Nephron (organoid): ENCODE measurements at regions not wholly inside any gene's neighbourhood (a gene's known extent, or its start where the extent isn't known, plus 50 kb on each side); places are given as distances from the start of the nearest gene placed in this dataset.

Source experiments
- H3K27ac Mint-ChIP-seq, 3 experiments: 2 replicates each; pipeline ENCODE4 v1.8.0; 2020; ENCODE audit warnings: mixed read lengths in 3 of 3, mild to moderate bottlenecking in 2 of 3, moderate library complexity in 1 of 3
- H3K27me3 Mint-ChIP-seq: 2 replicates; pipeline ENCODE4 v1.8.0; 2021; ENCODE audit warnings: low read depth, mild to moderate bottlenecking, moderate library complexity, mixed read lengths
- H3K36me3 Mint-ChIP-seq: 2 replicates; pipeline ENCODE4 v1.8.0; 2020; ENCODE audit warnings: low read depth, mixed read lengths
- H3K4me1 Mint-ChIP-seq: 2 replicates; pipeline ENCODE4 v1.8.0; 2020; ENCODE audit warnings: mixed read lengths
- H3K4me3 Mint-ChIP-seq, 3 experiments: 2 replicates each; pipeline ENCODE4 v1.8.0; 2020; ENCODE audit warnings: mild to moderate bottlenecking in 3 of 3, mixed read lengths in 3 of 3, moderate library complexity in 2 of 3
- H3K9me3 Mint-ChIP-seq: 2 replicates; pipeline ENCODE4 v1.8.0; 2020; ENCODE audit warnings: mixed read lengths
- TF ChIP-seq, protein P1 (sequence below), 3 experiments: fragments of 200-600 bp; sonication (generic); IDR thresholded peaks; one replicate each; pipeline ENCODE4 v1.5.0; 2021; ENCODE audit warnings: antibody characterized with exemption in 3 of 3; ENCODE audit not compliant: unreplicated experiment in 3 of 3

DNA sequence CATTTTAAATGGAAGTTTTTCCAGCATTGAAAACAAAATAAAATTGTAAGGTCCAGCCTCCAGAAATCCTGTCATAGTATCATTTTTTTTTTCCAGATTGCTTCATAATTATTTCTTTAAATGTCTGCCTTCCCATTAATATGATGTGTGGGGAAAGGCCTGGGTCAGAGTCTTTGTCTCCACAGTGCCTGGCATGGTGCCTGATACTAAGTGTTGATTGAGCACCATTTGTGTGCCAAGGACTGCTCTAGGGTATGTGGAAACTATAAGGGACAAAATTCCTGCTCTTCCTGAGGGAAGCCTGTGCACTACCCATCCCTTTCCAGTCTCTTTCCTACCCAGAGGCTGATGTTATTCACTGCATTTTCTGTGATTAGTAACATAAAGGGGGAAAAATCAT is 53.1 kb upstream of the BEND4 start:
- TF ChIP-seq, protein P1, sequence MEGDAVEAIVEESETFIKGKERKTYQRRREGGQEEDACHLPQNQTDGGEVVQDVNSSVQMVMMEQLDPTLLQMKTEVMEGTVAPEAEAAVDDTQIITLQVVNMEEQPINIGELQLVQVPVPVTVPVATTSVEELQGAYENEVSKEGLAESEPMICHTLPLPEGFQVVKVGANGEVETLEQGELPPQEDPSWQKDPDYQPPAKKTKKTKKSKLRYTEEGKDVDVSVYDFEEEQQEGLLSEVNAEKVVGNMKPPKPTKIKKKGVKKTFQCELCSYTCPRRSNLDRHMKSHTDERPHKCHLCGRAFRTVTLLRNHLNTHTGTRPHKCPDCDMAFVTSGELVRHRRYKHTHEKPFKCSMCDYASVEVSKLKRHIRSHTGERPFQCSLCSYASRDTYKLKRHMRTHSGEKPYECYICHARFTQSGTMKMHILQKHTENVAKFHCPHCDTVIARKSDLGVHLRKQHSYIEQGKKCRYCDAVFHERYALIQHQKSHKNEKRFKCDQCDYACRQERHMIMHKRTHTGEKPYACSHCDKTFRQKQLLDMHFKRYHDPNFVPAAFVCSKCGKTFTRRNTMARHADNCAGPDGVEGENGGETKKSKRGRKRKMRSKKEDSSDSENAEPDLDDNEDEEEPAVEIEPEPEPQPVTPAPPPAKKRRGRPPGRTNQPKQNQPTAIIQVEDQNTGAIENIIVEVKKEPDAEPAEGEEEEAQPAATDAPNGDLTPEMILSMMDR (IDR thresholded peaks at IDR 0.05; ENCODE audit: unreplicated experiment in 3 of 3) = no peak
- no peak overlapping the region for H3K4me3 Mint-ChIP-seq
- no peak overlapping the region for H3K27ac Mint-ChIP-seq
- no peaks in the 10 kb centered on the region for H3K27me3 Mint-ChIP-seq
- no peaks in the 10 kb centered on the region for H3K36me3 Mint-ChIP-seq
- no peaks in the 10 kb centered on the region for H3K9me3 Mint-ChIP-seq
- no peaks in the 10 kb centered on the region for H3K4me1 Mint-ChIP-seq

DNA sequence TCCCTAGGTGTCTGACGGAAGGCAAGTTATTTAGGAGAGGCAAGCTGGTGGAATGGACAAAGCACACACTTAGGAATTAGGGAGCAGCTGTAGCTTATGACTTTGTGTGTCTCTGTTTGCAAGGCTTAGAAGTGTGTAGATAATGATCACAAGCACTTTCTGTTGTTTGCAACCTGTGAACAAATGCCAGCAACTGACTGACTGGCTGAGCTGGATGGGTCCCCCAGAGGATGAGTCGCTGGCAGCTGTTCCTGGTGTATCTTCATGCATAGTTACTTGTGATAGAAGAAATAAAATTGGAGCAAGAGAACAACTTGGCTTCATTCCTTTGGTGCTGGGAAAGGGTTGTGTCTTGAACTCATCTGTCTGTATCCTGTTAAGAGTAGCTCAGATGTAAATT is 64.2 kb upstream of the BEND4 start:
- Mint-ChIP-seq H3K27me3 (no peaks in the 10 kb centered on the region), H3K36me3 (no peaks in the 10 kb centered on the region), H3K9me3 (no peaks in the 10 kb centered on the region), H3K4me1 (peaks cover 11% of the 10 kb centered on the region), H3K4me3 (no peak overlapping the region), H3K27ac (no peak overlapping the region)
- TF ChIP-seq, protein P1 (IDR thresholded peaks at IDR 0.05; ENCODE audit: unreplicated experiment in 3 of 3) = no peak

DNA sequence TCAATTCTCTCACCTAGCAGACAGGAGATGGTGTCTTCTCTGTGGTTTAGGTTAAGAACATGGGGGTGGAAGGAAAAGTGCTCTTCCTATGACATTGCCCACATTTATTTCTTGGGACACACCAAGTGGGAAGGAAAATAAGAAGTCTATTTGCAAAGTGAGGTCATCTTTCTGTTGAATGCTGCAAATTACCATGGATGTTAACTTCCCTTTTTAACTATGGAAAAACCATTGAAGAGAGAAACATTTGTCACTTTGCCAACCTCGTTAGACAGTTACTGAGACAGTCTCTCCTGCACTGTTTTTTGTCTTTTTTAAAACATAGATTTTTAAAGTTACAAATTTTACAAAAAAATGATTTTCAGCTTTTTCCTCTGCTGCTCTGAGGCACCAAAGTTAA is 72.8 kb upstream of the BEND4 start:
- Mint-ChIP-seq H3K4me1 (no peaks in the 10 kb centered on the region), H3K27ac (no peak overlapping the region), H3K4me3 (no peak overlapping the region), H3K27me3 (no peaks in the 10 kb centered on the region), H3K36me3 (no peaks in the 10 kb centered on the region), H3K9me3 (peaks cover 2% of the 10 kb centered on the region)
- TF ChIP-seq, protein P1 (IDR thresholded peaks at IDR 0.05; ENCODE audit: unreplicated experiment in 3 of 3) = no peak

DNA sequence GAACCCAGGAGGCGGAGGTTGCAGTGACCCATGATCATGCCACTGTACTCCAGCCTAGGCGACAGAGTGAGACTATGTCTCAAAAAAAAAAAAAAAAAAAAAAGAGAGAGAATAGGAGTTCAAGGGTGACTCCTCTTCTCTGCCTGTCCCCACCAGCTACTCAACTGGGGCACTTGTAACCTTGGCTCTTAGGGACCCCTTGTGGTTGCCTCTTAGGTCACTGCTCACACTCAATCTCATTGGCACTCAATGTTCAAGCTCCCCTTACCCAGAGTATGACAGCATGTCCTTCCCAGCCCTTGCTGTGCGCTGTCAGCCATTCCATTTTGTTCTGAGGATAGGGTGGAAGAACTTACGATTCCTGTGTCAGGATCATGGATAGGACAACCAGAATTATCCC is 82.4 kb upstream of the BEND4 start:
- Mint-ChIP-seq H3K4me3 (no peak overlapping the region), H3K36me3 (no peaks in the 10 kb centered on the region), H3K27ac (no peak overlapping the region), H3K27me3 (no peaks in the 10 kb centered on the region), H3K4me1 (no peaks in the 10 kb centered on the region), H3K9me3 (no peaks in the 10 kb centered on the region)
- TF ChIP-seq, protein P1 (IDR thresholded peaks at IDR 0.05; ENCODE audit: unreplicated experiment in 3 of 3) = no peak

DNA sequence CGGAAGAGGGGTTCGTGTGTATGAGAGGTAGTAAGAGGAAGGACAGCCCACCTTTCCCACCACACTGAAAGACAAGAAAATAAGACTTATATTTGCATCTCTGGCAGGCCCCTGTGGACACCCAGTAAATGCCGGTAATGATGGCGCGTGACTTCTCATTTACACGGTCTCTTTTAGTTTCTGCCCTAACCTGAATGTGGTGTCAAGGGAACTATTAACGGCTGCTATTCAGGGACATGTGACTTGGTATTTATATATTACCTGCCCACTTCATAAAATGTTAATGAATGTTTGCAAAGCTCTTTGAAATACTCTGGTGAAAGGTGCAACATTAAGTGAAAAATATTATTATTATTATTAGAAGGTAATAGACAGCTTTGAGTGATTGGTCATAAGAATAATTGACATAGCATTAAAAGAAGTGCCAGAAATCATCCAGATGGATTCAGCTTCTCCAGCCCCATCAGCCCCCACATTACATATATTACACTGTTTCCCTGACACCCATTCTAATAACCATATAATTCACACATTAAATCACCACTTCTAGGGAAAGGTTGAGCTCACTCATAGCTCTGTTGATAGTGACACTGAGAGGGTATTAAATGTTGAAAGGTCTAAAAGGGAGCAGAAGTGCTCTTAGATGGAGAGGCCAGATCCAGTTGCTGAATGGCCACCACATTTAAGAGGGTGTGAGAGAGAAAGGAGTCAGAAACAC is 83.0 kb upstream of the BEND4 start:
- no peaks in the 10 kb centered on the region for H3K27me3 Mint-ChIP-seq
- no peak overlapping the region for H3K27ac Mint-ChIP-seq
- H3K9me3 Mint-ChIP-seq = no peaks in the 10 kb centered on the region
- H3K4me3 Mint-ChIP-seq = no peak overlapping the region
- H3K4me1 Mint-ChIP-seq = no peaks in the 10 kb centered on the region
- TF ChIP-seq, protein P1 (IDR thresholded peaks at IDR 0.05; ENCODE audit: unreplicated experiment in 3 of 3) = no peak
- no peaks in the 10 kb centered on the region for H3K36me3 Mint-ChIP-seq

DNA sequence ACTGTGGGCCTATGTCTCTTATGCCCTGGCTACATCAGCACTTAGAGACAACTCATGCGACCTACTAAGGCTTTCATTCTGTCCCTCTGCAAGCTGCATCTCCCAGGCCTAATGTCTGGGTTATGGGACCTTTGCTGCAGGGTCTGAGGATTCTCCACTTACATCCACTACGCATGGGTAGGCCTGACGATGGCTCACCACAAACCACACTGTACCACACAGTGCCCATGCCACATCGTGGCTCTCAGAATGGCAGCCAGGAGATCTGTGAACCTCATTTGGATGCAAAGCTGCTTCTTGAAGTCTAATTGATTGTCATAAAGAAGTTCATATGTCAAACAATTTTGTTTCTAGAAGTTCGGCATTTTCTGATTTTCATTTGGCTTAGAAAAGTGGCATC is 84.6 kb upstream of the BEND4 start:
- no peaks in the 10 kb centered on the region for H3K4me1 Mint-ChIP-seq
- H3K36me3 Mint-ChIP-seq = no peaks in the 10 kb centered on the region
- H3K27me3 Mint-ChIP-seq = no peaks in the 10 kb centered on the region
- TF ChIP-seq, protein P1 (IDR thresholded peaks at IDR 0.05; ENCODE audit: unreplicated experiment in 3 of 3) = no peak
- H3K4me3 Mint-ChIP-seq = no peak overlapping the region
- H3K27ac Mint-ChIP-seq = no peak overlapping the region
- H3K9me3 Mint-ChIP-seq = no peaks in the 10 kb centered on the region
